ENCODE measurements at regions not wholly inside any gene's neighbourhood (a gene's known extent, or its start where the extent isn't known, plus 50 kb on each side); places are given as distances from the start of the nearest gene placed in this dataset.

DNA sequence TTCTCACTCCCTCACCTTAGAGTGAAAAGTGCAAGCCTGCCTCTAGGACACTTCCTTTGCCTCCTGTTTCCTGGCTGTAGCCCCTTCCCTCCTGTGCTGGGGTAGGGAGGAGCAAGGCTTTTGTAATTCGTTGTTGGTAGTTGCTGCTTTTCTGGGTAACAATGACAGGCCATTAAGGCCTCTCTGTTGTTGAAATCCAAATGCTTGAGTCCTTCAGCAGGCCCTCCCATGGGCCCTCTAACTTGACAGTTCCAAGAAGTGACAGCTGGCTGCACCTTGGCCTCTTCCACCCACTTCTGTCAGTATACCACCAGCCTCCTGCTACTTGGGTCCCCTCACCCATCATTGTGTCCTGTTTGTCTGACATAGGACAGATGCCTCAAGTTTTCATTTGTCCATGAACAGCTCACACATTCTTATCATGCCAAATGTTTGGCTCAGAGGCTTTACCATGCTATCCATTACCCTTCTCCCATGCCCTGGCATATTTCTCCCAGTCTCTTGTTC, 103.7 kb upstream of the PDE3A start:
- TF ChIP-seq, protein P1, sequence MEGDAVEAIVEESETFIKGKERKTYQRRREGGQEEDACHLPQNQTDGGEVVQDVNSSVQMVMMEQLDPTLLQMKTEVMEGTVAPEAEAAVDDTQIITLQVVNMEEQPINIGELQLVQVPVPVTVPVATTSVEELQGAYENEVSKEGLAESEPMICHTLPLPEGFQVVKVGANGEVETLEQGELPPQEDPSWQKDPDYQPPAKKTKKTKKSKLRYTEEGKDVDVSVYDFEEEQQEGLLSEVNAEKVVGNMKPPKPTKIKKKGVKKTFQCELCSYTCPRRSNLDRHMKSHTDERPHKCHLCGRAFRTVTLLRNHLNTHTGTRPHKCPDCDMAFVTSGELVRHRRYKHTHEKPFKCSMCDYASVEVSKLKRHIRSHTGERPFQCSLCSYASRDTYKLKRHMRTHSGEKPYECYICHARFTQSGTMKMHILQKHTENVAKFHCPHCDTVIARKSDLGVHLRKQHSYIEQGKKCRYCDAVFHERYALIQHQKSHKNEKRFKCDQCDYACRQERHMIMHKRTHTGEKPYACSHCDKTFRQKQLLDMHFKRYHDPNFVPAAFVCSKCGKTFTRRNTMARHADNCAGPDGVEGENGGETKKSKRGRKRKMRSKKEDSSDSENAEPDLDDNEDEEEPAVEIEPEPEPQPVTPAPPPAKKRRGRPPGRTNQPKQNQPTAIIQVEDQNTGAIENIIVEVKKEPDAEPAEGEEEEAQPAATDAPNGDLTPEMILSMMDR (IDR thresholded peaks at IDR 0.05): no peak
- TF ChIP-seq EZH2 (IDR thresholded peaks at IDR 0.05; ENCODE audit: borderline replicate concordance, insufficient read depth, low read depth, low read length, poor library complexity, severe bottlenecking): no peak

Data from B cell (primary cell).